ENCODE measurements at regions not wholly inside any gene's neighbourhood (a gene's known extent, or its start where the extent isn't known, plus 50 kb on each side); places are given as distances from the start of the nearest gene placed in this dataset.

GRCh38 chr14:34119107-34119858 lies 168.4 kb upstream of the EGLN3 start:
- no peak for DNase-seq

- no peak for DNase-seq
Measured at GRCh38 chr14:34113991-34114390, 163.1 kb upstream of the EGLN3 start.

- no peak for DNase-seq
Measured at GRCh38 chr14:34113005-34113511, 162.2 kb upstream of the EGLN3 start.

GRCh38 chr14:34111953-34112352 lies 161.1 kb upstream of the EGLN3 start:
- DNase-seq = no peak

DNA sequence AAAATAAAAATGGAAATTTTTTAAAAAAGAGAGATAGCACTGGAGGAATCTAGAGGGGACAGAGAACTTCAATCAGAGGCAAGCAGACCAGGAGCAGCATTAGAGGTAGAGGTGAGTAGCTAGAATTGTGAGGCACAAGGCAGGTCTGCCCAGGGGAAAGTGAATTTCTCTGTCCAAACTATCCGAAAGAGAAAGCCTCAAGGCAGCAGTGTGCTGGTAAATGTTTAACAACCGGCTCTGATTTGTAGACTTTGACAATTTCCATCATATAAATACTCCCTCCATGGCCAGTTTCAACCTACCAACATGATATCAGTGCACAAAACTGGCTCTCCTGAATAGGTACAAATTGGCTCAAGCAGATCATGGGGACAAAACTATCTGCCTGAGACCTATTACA lies 160.6 kb upstream of the EGLN3 start:
- no peak for DNase-seq

DNA sequence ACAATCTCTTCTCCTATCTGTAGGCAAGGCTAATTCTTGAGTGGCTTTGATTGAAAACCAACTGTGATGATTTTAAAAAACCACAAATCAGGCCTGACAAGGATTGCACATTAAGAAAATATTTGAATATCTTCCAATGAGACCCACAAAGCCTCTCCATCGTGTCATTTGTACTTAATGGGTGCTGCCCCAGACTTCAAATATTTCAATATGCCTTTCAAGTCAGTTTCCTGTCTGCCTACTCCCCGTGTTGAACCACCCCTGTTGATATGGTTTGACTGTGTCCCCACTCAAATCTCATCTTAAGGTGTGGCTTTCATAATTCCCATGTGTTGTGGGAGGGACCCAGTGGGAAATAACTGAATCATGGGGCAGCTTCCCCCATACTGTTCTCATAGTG lies 159.7 kb upstream of the EGLN3 start:
- DNase-seq = no peak

- no peak for DNase-seq
Measured at GRCh38 chr14:34107441-34107840, 156.6 kb upstream of the EGLN3 start.

DNA sequence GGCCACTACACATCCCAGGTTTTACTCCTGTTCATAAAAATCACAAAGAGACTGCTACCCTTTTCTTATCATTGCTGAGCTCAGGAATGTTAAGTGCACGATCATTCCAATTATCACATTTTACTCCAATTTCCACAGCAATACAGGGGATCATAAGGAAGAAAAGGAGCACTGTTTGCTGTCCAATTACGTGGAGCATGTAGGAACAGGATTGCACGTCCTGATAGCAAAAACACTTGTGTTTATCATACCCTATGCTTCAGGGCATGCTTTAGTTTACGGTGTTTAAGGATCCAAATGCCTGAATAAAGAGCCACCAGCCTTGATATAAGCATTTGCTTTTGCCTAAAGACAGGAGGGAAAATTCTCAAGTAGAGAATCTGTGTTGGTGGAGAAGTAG lies 155.4 kb upstream of the EGLN3 start:
- DNase-seq = no peak

GRCh38 chr14:34104489-34105397 lies 153.9 kb upstream of the EGLN3 start:
- no peak for DNase-seq

- no peak for DNase-seq
Measured at GRCh38 chr14:34103176-34103575, 152.3 kb upstream of the EGLN3 start.

DNA sequence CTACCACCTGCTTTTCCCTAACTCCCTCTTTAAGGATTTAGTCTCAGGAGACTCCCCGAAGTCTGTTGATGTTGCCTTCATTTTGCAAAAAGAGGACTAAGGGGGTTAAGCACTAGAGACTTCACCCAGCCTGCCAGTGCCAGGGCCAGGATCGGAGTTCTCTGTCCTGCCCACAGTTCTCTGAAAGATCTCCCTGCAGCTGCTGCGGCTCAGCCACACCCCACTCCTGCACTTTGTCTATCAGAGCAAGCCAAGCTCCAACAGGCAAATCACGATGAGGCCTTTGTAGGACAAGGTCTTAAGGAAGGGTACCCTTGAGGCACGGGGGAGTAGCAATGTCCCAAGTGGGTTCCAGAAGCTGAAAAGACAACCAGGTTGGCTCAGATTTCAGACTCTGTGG lies 148.8 kb upstream of the EGLN3 start:
- no peak for DNase-seq

DNA sequence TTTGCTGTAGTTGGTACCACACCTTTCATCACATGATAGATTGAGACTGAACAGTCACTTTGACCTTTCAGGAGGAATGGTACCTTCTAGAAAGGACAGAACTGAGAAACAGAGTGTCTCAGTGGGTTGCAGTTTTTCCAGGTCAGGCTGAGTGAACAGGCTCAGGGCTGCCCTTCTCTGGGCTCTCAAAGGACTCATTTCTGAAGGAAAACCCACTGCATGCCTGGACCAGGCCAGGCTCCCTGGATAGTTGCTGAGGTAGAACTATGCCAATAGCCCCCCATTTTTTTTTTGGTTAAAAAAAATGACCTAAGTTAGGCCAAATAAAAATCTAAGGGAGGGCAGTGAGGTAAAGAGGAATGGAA lies 148.1 kb upstream of the EGLN3 start:
- no peak for DNase-seq

- DNase-seq = peak; percentile 57
Measured at GRCh38 chr14:34098045-34098984, 147.4 kb upstream of the EGLN3 start.

DNA sequence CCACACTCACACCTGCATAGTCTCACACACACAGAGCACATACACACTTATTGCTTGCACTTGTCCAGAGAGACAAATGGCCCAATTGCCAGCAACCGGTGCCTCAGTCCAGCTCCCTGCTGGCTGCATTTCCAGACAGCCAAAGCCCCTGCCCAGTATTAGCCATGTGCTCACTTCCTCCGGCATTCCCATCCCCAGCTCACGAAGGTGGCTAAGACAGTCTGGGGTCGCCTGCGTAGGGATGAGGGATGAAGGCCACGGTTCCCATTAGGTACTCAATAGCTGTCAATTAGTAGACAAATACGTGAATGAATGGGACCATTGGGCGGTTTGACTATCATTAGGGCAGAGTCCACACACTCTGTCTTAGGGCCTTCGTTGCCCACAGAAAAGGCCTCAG lies 146.8 kb upstream of the EGLN3 start:
- no peak for DNase-seq

- no peak for DNase-seq
Measured at GRCh38 chr14:34094384-34094783, 143.5 kb upstream of the EGLN3 start.

GRCh38 chr14:34093883-34094282 lies 143.0 kb upstream of the EGLN3 start:
- DNase-seq = no peak

- no peak for DNase-seq
Measured at GRCh38 chr14:34090451-34090850, 139.6 kb upstream of the EGLN3 start.

GRCh38 chr14:34088914-34089313 lies 138.0 kb upstream of the EGLN3 start:
- no peak for DNase-seq

GRCh38 chr14:34087571-34087970 lies 136.7 kb upstream of the EGLN3 start:
- DNase-seq = no peak

GRCh38 chr14:34086223-34086757 lies 135.4 kb upstream of the EGLN3 start:
- DNase-seq = no peak

DNA sequence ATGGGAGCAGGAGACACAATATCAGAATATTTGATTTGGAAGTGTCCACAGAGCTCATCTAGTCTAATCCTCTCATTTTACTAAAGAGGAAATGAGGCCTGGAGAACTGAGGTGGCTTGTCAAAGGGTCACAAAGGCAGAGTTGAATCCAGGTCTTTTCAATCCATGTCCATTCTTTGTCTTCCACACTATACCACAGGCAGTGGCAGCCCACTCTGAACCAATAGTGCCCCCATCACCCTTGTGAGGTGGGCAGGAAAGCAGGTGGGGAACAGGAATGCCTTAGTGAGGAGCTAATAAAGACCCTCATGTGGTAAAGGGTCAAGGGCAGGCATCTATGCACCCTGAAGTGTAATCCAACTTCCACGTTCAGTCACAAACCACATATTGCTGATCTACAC lies 134.8 kb upstream of the EGLN3 start:
- no peak for DNase-seq

DNA sequence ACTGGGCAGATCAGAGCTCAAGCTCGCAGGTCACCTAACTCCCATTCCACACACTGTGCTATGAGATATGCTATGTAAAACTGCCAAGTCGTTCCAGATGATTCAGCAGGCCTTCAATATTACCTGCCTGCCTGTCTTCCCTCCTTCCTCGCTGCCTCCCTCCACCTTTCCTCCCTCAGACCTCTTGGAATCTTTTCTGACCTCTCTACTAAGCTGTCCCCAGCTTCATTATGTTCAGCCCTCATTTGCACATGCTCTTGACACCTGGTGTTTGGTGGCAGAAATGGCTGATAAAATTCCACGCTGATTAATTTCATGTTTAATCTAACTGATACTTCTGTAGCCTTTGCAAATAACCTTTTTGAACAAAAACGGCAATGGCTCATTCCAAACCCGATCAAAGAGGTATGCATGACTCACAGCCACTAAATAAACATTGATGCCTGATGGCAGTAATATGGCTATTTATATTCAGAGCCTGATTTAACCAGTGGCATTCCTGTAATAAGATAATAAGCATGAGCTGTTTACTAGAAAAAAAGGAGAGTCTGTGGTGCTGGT lies 130.8 kb upstream of the EGLN3 start:
- no peak for DNase-seq
